ENCODE measurements at regions not wholly inside any gene's neighbourhood (a gene's known extent, or its start where the extent isn't known, plus 50 kb on each side); places are given as distances from the start of the nearest gene placed in this dataset.

DNA sequence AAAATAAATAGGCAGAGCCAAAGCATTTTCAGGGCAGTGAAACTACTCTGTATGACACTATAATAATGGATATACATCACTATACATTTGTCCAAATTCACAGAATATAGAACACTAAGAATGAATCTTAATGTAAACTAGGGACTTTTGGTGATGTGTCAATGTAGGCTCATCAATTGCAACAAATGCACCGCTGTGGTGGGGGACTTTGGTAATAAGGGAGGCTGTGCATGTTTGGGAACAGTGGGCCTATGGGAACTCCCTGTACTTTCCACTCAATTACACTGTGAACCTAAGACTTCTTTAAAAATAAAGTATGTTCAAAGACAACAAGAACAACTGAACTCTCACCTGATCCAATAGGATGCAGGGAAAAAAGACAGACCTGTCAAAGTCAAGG lies 220.7 kb downstream of the CMPK2 start:
- Histone ChIP-seq H3K27ac (ENCODE audit: low read depth, low read length) (no peak overlapping the region), H3K27me3 (ENCODE audit: insufficient read depth, low read length) (peaks cover 4% of the 10 kb centered on the region; the same call in 1 of the 2 replicates), H3K36me3 (ENCODE audit: control insufficient read depth in 1 of 2, insufficient read depth in 2 of 2, low read length in 2 of 2) (no peaks in the 10 kb centered on the region), H3K4me3 (replicated peaks in 1 of 2; ENCODE audit: low read depth in 1 of 2, low read length in 2 of 2) (no peak overlapping the region), H2AFZ (ENCODE audit: low read depth, low read length, poor library complexity, severe bottlenecking) (no peak overlapping the region), H3K79me2 (ENCODE audit: insufficient read depth, low read length) (no peaks in the 10 kb centered on the region), H3K4me2 (ENCODE audit: low read length) (no peak overlapping the region), H3K4me1 (ENCODE audit: control insufficient read depth in 1 of 2, insufficient read depth in 2 of 2, low read length in 2 of 2) (no peaks in the 10 kb centered on the region), H3K9ac (ENCODE audit: low read length) (no peak overlapping the region), H4K20me1 (ENCODE audit: insufficient read depth) (no peaks in the 10 kb centered on the region), H3K9me2 (ENCODE audit: insufficient read depth) (no peaks in the 10 kb centered on the region), H3K9me3 (ENCODE audit: control insufficient read depth in 1 of 2, insufficient read depth in 1 of 2, low read depth in 1 of 2, low read length in 2 of 2) (peaks cover 0 to 4% of the 10 kb centered on the region in 2 experiments; a peak in 1 of 4 replicates)
- RAD21 ChIA-PET (ENCODE audit: low non-redundant PET in 1 of 2, low total read pairs in 2 of 2, uncharacterized antibody in 2 of 2, unreplicated experiment in 2 of 2), result no interaction called here
- DNase-seq (ENCODE audit: low read depth, low spot score), result no peak
- no TSS peak for BruUV-seq (replicated peaks)
- no peak for ATAC-seq
- POLR2A ChIA-PET, result no interaction called here
- no peak for TF ChIP-seq SP1 (IDR thresholded peaks at IDR 0.05; ENCODE audit: low read depth)
- TF ChIP-seq, protein P1, sequence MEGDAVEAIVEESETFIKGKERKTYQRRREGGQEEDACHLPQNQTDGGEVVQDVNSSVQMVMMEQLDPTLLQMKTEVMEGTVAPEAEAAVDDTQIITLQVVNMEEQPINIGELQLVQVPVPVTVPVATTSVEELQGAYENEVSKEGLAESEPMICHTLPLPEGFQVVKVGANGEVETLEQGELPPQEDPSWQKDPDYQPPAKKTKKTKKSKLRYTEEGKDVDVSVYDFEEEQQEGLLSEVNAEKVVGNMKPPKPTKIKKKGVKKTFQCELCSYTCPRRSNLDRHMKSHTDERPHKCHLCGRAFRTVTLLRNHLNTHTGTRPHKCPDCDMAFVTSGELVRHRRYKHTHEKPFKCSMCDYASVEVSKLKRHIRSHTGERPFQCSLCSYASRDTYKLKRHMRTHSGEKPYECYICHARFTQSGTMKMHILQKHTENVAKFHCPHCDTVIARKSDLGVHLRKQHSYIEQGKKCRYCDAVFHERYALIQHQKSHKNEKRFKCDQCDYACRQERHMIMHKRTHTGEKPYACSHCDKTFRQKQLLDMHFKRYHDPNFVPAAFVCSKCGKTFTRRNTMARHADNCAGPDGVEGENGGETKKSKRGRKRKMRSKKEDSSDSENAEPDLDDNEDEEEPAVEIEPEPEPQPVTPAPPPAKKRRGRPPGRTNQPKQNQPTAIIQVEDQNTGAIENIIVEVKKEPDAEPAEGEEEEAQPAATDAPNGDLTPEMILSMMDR (IDR thresholded peaks at IDR 0.05 in 2 of 3, conservative IDR thresholded peaks at IDR 0.05 in 1 of 3; ENCODE audit: borderline replicate concordance in 1 of 3, insufficient read depth in 1 of 3, low read depth in 2 of 3, low read length in 2 of 3), result no peak
- TF ChIP-seq CEBPB (IDR thresholded peaks at IDR 0.05; ENCODE audit: low read depth), result no peak
- no peak for TF ChIP-seq YY1 (IDR thresholded peaks at IDR 0.05; ENCODE audit: extremely low read depth, insufficient replicate concordance, low read depth, low read length)
- TF ChIP-seq, protein P2, sequence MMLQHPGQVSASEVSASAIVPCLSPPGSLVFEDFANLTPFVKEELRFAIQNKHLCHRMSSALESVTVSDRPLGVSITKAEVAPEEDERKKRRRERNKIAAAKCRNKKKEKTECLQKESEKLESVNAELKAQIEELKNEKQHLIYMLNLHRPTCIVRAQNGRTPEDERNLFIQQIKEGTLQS (IDR thresholded peaks at IDR 0.05), result no peak
- no peak for TF ChIP-seq POLR2AphosphoS5 (IDR thresholded peaks at IDR 0.05; ENCODE audit: low read depth, low read length)
- TF ChIP-seq REST (IDR thresholded peaks at IDR 0.05; ENCODE audit: low read depth), result no peak
- TF ChIP-seq ZNF274 (IDR thresholded peaks at IDR 0.05; ENCODE audit: low read depth, low read length), result no peak
- TF ChIP-seq EGR1 (IDR thresholded peaks at IDR 0.05; ENCODE audit: low read depth), result no peak
- no peak for TF ChIP-seq CBX3 (IDR thresholded peaks at IDR 0.05; ENCODE audit: low read depth)
- TF ChIP-seq, protein P3, sequence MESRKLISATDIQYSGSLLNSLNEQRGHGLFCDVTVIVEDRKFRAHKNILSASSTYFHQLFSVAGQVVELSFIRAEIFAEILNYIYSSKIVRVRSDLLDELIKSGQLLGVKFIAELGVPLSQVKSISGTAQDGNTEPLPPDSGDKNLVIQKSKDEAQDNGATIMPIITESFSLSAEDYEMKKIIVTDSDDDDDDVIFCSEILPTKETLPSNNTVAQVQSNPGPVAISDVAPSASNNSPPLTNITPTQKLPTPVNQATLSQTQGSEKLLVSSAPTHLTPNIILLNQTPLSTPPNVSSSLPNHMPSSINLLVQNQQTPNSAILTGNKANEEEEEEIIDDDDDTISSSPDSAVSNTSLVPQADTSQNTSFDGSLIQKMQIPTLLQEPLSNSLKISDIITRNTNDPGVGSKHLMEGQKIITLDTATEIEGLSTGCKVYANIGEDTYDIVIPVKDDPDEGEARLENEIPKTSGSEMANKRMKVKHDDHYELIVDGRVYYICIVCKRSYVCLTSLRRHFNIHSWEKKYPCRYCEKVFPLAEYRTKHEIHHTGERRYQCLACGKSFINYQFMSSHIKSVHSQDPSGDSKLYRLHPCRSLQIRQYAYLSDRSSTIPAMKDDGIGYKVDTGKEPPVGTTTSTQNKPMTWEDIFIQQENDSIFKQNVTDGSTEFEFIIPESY (IDR thresholded peaks at IDR 0.05; ENCODE audit: extremely low read depth, insufficient replicate concordance, low read length), result no peak
- no peak for TF ChIP-seq TCF7L2 (IDR thresholded peaks at IDR 0.05; ENCODE audit: borderline replicate concordance, extremely low read depth, insufficient read depth, insufficient read length)
- no peak for TF ChIP-seq SIN3A (IDR thresholded peaks at IDR 0.05; ENCODE audit: low read depth)
- TF ChIP-seq, protein P4, sequence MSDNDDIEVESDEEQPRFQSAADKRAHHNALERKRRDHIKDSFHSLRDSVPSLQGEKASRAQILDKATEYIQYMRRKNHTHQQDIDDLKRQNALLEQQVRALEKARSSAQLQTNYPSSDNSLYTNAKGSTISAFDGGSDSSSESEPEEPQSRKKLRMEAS (IDR thresholded peaks at IDR 0.05), result no peak
- no peak for TF ChIP-seq EZH2phosphoT487 (IDR thresholded peaks at IDR 0.05; ENCODE audit: borderline replicate concordance)
- no peak for TF ChIP-seq POLR2A (IDR thresholded peaks at IDR 0.05; ENCODE audit: borderline replicate concordance, extremely low read depth, insufficient read depth, insufficient read length)
- TF ChIP-seq ZFX (IDR thresholded peaks at IDR 0.05), result no peak
- intact Hi-C loops (cut with micrococcal nuclease), result no loop called here
- CTCF ChIA-PET, result no interaction called here

Measured in HCT116 (cell line).